ENCODE measurements at regions not wholly inside any gene's neighbourhood (a gene's known extent, or its start where the extent isn't known, plus 50 kb on each side); places are given as distances from the start of the nearest gene placed in this dataset.

DNA sequence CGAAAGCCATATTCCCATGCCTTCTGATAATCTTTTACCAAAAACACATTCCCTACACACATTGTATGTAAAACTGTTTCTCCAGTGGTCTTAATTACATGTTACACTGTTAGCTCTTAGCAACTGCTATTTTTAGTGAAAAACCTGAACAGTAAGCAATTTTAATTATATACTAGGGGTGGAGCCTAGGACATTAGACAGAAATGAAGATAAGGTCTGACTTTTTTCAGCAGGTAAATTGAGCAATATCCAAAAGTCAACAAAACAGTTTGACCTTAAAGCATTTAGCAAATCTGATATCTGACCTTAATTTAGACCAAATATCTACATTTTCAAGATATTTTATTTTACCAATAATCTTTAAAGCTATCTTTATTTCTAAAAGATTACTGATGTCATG lies 60.2 kb downstream of the PDE6H start:
- no peaks in the 10 kb centered on the region for H3K9me3 ChIP-seq (ENCODE audit: control insufficient read depth, low read length, poor library complexity, severe bottlenecking)
- H3K27me3 Mint-ChIP-seq, result peaks cover 44% of the 10 kb centered on the region
- no peaks in the 10 kb centered on the region for H3K4me1 Mint-ChIP-seq
- H3K4me3 Mint-ChIP-seq, result no peak overlapping the region
- ATAC-seq (no peak), DNase-seq (no peak)
- no peaks in the 10 kb centered on the region for H3K36me3 Mint-ChIP-seq (ENCODE audit: low read depth)
- no peak overlapping the region for H3K27ac Mint-ChIP-seq

DNA sequence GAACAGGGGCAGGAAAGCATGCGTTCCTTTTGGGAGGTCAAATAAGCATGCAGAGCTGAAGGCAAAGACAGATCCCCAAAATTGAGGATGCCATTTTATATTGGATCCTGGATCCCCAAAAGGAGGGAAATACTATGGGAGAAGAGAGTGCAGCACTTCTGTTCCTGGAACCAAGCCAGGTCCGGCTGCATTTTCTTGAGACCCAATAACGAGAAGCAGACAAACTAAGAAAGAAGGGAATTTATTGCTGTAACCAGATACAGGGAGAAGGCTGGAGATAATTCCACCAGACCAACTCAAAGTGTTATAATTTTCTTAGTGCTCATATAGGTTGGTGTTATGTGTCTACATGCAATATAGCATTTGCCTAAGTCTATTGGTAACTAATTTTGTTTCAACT lies 60.8 kb downstream of the PDE6H start:
- Mint-ChIP-seq H3K27me3 (peaks cover 44% of the 10 kb centered on the region), H3K27ac (no peak overlapping the region), H3K36me3 (ENCODE audit: low read depth) (no peaks in the 10 kb centered on the region), H3K4me3 (no peak overlapping the region), H3K4me1 (no peaks in the 10 kb centered on the region)
- H3K9me3 ChIP-seq (ENCODE audit: control insufficient read depth, low read length, poor library complexity, severe bottlenecking), result no peaks in the 10 kb centered on the region
- ATAC-seq (no peak), DNase-seq (no peak)

DNA sequence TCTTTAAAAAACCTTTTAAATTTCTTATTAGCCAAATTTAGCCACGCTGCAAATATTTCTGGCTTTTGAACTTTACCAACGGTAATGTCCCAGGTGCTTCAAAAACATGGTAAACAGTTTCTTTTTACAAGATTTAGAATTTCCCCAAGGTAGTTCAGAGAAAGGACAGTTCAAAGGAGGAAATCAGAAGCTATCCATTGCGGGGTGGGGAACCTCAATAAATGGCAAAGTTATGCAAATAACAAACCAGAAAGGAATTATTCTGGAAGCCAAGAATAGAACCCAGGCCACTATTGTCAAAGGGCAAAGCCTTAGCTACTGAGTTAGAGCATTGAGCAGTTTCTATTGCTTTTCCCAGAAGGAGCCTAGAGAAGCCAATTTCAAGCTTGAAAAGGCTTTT lies 62.3 kb downstream of the PDE6H start:
- no peak overlapping the region for H3K27ac Mint-ChIP-seq
- H3K9me3 ChIP-seq (ENCODE audit: control insufficient read depth, low read length, poor library complexity, severe bottlenecking), result no peaks in the 10 kb centered on the region
- DNase-seq (no peak), ATAC-seq (no peak)
- H3K4me3 Mint-ChIP-seq, result no peak overlapping the region
- no peaks in the 10 kb centered on the region for H3K36me3 Mint-ChIP-seq (ENCODE audit: low read depth)
- no peaks in the 10 kb centered on the region for H3K4me1 Mint-ChIP-seq
- peaks cover 40% of the 10 kb centered on the region for H3K27me3 Mint-ChIP-seq

DNA sequence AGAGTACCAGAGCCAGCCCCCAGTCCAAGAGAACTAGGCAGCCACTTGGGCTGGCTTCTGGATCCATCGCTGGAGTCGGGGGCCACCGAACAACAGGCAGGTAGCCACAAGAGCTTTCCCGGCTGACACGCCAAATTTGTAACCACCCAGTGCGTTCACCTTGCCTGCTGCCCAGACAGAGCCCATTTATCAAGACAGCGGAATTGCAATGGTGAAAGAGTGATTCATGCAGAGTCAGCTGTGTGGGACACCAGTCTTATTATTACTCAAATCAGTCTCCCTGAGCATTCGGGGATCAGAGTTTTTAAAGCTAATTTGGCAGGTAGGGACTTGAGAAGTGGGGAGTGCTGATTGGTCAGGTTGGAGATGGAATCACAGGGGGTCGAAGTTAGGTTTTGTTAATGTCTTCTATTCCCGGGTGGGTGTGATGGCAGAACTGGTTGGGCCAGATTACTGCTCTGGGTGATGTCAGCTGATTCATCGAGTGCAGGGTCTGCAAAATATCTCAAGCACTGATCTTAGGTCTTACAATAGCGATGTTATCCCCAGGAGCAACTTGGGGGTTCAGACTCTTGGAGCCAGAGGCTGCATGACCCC lies 64.3 kb downstream of the PDE6H start:
- H3K36me3 Mint-ChIP-seq (ENCODE audit: low read depth), result no peaks in the 10 kb centered on the region
- no peak overlapping the region for H3K27ac Mint-ChIP-seq
- peaks cover 54% of the 10 kb centered on the region for H3K27me3 Mint-ChIP-seq
- no peak overlapping the region for H3K4me3 Mint-ChIP-seq
- ATAC-seq (no peak), DNase-seq (no peak)
- no peaks in the 10 kb centered on the region for H3K9me3 ChIP-seq (ENCODE audit: control insufficient read depth, low read length, poor library complexity, severe bottlenecking)
- H3K4me1 Mint-ChIP-seq, result no peaks in the 10 kb centered on the region

DNA sequence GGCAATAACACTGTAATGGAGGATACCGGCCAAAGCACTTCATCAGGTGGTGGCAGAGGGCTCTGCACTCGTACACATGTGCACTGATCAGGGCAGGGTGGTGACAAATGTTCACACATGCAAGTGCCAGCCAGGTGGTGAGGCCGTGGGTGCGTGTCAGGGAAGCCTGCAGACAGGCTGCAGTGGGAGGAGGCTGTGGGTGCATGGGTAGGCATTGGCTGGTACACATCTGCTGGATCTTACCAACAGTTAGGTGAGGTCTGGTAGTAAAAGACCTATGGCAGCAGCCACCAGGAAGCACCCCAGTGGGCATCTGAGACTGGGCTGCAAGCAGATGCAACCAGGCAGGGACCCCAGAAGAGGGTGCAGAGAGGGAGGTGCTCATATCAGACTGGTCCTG lies 65.3 kb downstream of the PDE6H start:
- ATAC-seq (no peak), DNase-seq (no peak)
- H3K36me3 Mint-ChIP-seq (ENCODE audit: low read depth), result no peaks in the 10 kb centered on the region
- H3K4me1 Mint-ChIP-seq, result no peaks in the 10 kb centered on the region
- peaks cover 54% of the 10 kb centered on the region for H3K27me3 Mint-ChIP-seq
- H3K4me3 Mint-ChIP-seq, result no peak overlapping the region
- no peaks in the 10 kb centered on the region for H3K9me3 ChIP-seq (ENCODE audit: control insufficient read depth, low read length, poor library complexity, severe bottlenecking)
- no peak overlapping the region for H3K27ac Mint-ChIP-seq

DNA sequence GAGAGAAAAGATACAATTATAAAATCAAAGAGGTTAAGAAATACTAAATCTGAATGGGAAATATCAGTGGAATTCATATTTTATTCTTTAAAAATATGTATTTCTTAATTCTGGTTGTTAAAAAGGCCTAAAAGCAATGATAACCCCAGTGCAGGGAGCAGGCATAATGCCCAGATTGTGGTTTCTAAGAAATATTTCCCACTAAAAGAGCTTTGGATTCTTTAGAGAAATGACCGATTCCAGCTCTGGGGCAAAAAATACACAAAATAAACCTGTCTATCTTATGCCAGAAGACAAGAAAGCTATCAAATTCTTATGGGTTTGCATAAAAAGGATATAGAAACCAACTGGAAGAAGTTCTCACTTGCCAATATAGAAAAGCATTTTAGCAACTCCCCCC lies 71.6 kb downstream of the PDE6H start:
- ATAC-seq (no peak), DNase-seq (no peak)
- Mint-ChIP-seq H3K36me3 (ENCODE audit: low read depth) (no peaks in the 10 kb centered on the region), H3K27ac (no peak overlapping the region), H3K27me3 (peaks cover 29% of the 10 kb centered on the region), H3K4me3 (no peak overlapping the region), H3K4me1 (no peaks in the 10 kb centered on the region)
- H3K9me3 ChIP-seq (ENCODE audit: control insufficient read depth, low read length, poor library complexity, severe bottlenecking), result no peaks in the 10 kb centered on the region

DNA sequence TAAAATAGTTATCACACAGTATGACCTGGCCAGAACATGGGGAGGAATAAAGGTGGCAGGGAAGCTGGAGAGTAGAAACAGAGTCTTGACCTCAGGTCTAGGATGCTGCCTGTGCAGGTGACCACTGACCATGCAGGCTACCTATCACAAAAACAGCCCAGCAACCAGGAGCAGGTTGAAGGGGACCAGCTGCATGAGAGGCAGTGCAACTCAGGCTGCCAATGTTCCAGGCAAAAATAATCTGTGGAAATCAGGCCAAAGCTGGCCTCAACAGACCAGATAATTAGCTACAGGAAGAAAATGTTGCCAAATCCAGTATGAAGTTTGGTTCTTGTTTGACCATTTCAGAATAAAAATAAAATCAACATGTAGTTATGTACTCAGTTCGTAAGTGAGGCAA lies 72.6 kb downstream of the PDE6H start:
- Mint-ChIP-seq H3K4me1 (no peaks in the 10 kb centered on the region), H3K27me3 (peaks cover 25% of the 10 kb centered on the region), H3K4me3 (no peak overlapping the region), H3K36me3 (ENCODE audit: low read depth) (no peaks in the 10 kb centered on the region), H3K27ac (no peak overlapping the region)
- no peak for ATAC-seq
- no peak for DNase-seq
- H3K9me3 ChIP-seq (ENCODE audit: control insufficient read depth, low read length, poor library complexity, severe bottlenecking), result no peaks in the 10 kb centered on the region

DNA sequence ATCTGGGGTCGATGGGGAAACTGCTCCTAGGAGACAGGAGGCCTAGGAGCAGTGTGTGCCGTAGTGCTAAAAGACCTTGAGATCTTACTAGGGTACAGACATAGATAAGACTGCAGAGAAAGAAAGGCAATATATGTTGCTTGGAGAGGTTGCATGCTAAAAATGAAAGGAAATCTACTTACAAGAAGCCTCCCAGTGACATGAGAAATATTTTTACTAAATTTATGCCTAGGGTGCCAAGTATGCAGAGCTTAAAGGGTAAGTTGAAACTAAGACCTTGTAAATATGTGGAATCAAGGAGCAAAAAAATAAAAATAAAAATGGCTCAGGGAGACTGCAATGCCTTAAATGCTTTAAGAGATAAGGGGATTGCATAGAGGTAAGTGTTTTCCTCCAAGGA lies 74.8 kb downstream of the PDE6H start:
- ATAC-seq (no peak), DNase-seq (no peak)
- Mint-ChIP-seq H3K36me3 (ENCODE audit: low read depth) (no peaks in the 10 kb centered on the region), H3K4me3 (no peak overlapping the region), H3K27me3 (peaks cover 15% of the 10 kb centered on the region), H3K4me1 (no peaks in the 10 kb centered on the region), H3K27ac (no peak overlapping the region)
- no peaks in the 10 kb centered on the region for H3K9me3 ChIP-seq (ENCODE audit: control insufficient read depth, low read length, poor library complexity, severe bottlenecking)

DNA sequence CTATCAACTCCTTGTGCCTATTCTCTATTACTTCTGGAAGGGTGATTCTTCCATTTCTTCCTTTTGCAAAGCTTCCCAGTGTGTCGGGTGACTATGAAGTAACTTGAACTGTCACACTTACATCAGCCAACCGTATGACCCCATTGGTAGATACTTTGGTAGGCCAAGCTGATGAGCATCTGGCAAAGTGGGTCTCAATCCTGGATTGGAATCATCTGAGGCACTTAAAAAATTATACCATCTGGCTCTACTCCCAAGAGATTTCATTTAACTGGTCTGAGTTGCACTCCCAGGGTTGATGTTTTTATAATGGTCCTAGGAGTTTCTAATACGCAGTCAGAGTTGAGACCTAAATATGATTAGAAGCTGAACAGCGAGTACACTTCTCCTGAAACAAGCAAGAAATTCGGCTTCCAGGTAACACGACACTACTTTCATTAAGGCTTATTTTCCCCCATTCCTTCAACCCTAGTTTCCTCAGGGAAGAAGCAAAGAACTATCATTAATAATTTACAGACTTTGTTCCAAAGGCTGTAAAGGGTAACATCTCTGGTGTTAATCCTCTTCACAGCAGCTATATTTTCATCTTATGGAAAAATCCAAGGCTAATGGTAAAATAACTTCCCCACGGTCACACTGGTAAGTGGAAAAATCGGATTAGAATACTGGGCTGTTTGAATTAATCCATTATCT lies 76.8 kb downstream of the PDE6H start:
- DNase-seq (no peak), ATAC-seq (no peak)
- H3K36me3 Mint-ChIP-seq (ENCODE audit: low read depth), result no peaks in the 10 kb centered on the region
- no peaks in the 10 kb centered on the region for H3K4me1 Mint-ChIP-seq
- H3K27me3 Mint-ChIP-seq, result peaks cover 24% of the 10 kb centered on the region
- no peak overlapping the region for H3K4me3 Mint-ChIP-seq
- H3K9me3 ChIP-seq (ENCODE audit: control insufficient read depth, low read length, poor library complexity, severe bottlenecking), result no peaks in the 10 kb centered on the region
- no peak overlapping the region for H3K27ac Mint-ChIP-seq

DNA sequence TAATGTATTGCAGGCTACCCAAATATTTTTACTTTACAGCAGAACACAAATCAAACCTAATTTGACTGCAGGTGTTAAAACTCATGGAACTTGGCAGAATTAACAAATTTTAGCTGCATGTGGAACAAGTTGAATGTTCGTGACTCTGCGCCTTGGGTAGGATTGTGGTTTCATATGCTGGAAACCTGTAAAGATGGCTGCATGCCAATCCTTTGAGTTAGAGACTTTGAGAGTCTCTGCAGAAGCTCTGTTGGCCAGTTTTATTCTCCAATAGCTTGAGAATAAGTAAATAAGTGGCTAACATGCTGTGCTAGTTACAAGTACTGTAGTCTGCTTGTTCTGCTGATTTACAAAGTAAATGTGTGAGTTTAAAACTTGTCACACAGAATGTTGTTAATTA lies 77.8 kb downstream of the PDE6H start:
- H3K9me3 ChIP-seq (ENCODE audit: control insufficient read depth, low read length, poor library complexity, severe bottlenecking), result no peaks in the 10 kb centered on the region
- Mint-ChIP-seq H3K27ac (no peak overlapping the region), H3K4me1 (no peaks in the 10 kb centered on the region), H3K4me3 (no peak overlapping the region), H3K27me3 (peaks cover 24% of the 10 kb centered on the region), H3K36me3 (ENCODE audit: low read depth) (no peaks in the 10 kb centered on the region)
- no peak for ATAC-seq
- DNase-seq, result no peak

DNA sequence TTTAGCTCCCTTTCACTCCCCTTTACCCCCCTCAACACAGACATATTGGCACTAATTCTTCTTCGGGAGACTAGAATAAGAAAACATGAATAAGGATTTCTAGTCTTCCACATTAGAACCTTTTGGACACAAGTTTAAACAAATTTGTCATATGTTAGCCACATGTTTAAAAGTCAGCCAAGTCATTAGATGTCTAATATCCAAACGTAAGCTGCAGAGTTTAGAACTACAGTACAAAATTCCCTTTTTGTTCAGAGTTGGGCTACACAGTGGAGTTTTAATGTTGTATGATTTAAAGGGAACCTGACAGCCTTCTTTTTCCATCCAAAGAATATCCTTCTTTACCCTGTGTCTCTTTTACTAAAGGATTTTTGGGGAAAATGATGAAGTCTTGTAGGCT lies 79.8 kb downstream of the PDE6H start:
- peaks cover 24% of the 10 kb centered on the region for H3K27me3 Mint-ChIP-seq
- no peaks in the 10 kb centered on the region for H3K36me3 Mint-ChIP-seq (ENCODE audit: low read depth)
- ATAC-seq (no peak), DNase-seq (no peak)
- no peak overlapping the region for H3K4me3 Mint-ChIP-seq
- no peaks in the 10 kb centered on the region for H3K9me3 ChIP-seq (ENCODE audit: control insufficient read depth, low read length, poor library complexity, severe bottlenecking)
- no peak overlapping the region for H3K27ac Mint-ChIP-seq
- H3K4me1 Mint-ChIP-seq, result no peaks in the 10 kb centered on the region

DNA sequence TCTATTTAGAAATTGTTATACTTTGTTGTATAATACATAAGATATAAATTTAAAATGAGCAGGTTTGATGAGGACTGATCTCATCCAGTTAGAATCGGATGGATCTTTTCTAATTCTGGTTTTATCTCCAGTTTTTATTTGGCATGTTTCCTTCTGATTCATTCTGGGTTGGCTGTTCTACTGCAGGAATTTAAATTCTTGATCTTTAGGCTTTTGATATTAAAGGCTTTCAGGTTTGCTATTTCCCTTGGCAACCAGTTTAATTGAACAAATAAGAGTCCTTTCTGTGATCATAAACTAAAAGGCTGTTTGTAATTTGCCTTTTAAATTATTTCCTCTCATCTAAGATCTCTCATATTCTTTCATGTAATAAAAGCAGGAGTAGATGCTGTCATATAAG lies 83.4 kb downstream of the PDE6H start:
- no peak overlapping the region for H3K4me3 Mint-ChIP-seq
- H3K36me3 Mint-ChIP-seq (ENCODE audit: low read depth), result no peaks in the 10 kb centered on the region
- ATAC-seq, result no peak
- H3K27ac Mint-ChIP-seq, result no peak overlapping the region
- no peaks in the 10 kb centered on the region for H3K9me3 ChIP-seq (ENCODE audit: control insufficient read depth, low read length, poor library complexity, severe bottlenecking)
- H3K4me1 Mint-ChIP-seq, result no peaks in the 10 kb centered on the region
- DNase-seq, result no peak
- H3K27me3 Mint-ChIP-seq, result peaks cover 19% of the 10 kb centered on the region

Data from T-helper 17 cell (primary cell).